RWPE1 (cell line): ENCODE measurements at regions not wholly inside any gene's neighbourhood (a gene's known extent, or its start where the extent isn't known, plus 50 kb on each side); places are given as distances from the start of the nearest gene placed in this dataset.

ENCODE experiments used
- CTCF ChIA-PET: fragments of 350-600 bp; sonication (Branson Sonifier 250); formaldehyde crosslinking; extraction: SDS; loops from one replicate; lab custom pipeline; 2021; lab: Yijun Ruan, JAX
- POLR2A ChIA-PET: fragments of 400-600 bp; formaldehyde crosslinking; extraction: SDS; loops from one replicate; lab custom pipeline; 2020; ENCODE audit warnings: antibody characterized with exemption; ENCODE audit not compliant: low non-redundant PET; lab: Yijun Ruan, JAX
- DNase-seq: peaks from one replicate; pipeline ENCODE4 v3.0.0; 2012; ENCODE audit warnings: low spot score
- H3K27ac ChIP-seq: fragments of 450-650 bp; 2 replicates; pipeline ENCODE4 v1.5.1; 2017
- CTCF ChIP-seq: fragments of 450-650 bp; conservative IDR thresholded peaks from 2 replicates; pipeline ENCODE4 v1.5.1; 2017; ENCODE audit warnings: low read depth, mild to moderate bottlenecking

GRCh38 chr20:63072991-63073737, 66.4 kb upstream of the BHLHE23 start:
- H3K27ac ChIP-seq: no peak overlapping the region
- ChIA-PET CTCF (interaction anchor here (0.5 to 1.0 kb wide), 3 partner anchors 37 to 207 kb away, joined by 3 to 6 read pairs (median 4); no protein-coding TSS in a partner anchor), POLR2A (no interaction called here)
- TF ChIP-seq CTCF: no peak
- DNase-seq: no peak

GRCh38 chr20:63072231-63072791, 65.5 kb upstream of the BHLHE23 start:
- CTCF ChIA-PET: interaction anchor here (0.5 to 1.6 kb wide), 3 partner anchors 16 to 207 kb away, joined by 3 to 11 read pairs (median 6); no protein-coding TSS in a partner anchor
- no peak for DNase-seq
- no peak for TF ChIP-seq CTCF
- no peak overlapping the region for H3K27ac ChIP-seq
- POLR2A ChIA-PET: no interaction called here

GRCh38 chr20:63071541-63072181, 64.9 kb upstream of the BHLHE23 start:
- TF ChIP-seq CTCF: no peak
- ChIA-PET POLR2A (no interaction called here), CTCF (interaction anchor here (0.6 to 1.6 kb wide), 2 partner anchors 15 to 358 kb away, joined by 3 to 11 read pairs; no protein-coding TSS in a partner anchor)
- H3K27ac ChIP-seq: no peak overlapping the region
- peak; percentile 82 for DNase-seq

- ChIA-PET CTCF (interaction anchor here (0.6 to 1.6 kb wide), 2 partner anchors 14 to 359 kb away, joined by 3 to 11 read pairs; no protein-coding TSS in a partner anchor), POLR2A (no interaction called here)
- no peak overlapping the region for H3K27ac ChIP-seq
- DNase-seq: no peak
- TF ChIP-seq CTCF: no peak
Measured at GRCh38 chr20:63070771-63071540, 64.2 kb upstream of the BHLHE23 start.

- CTCF ChIA-PET: interaction anchor here (1.3 kb wide), 1 partner anchor 14 kb away, joined by 5 read pairs; no protein-coding TSS in a partner anchor
Measured at GRCh38 chr20:63070301-63070625, 63.5 kb upstream of the BHLHE23 start.

More at GRCh38 chr20:63070301-63070625, 63.5 kb upstream of the BHLHE23 start:
- no peak for DNase-seq
- POLR2A ChIA-PET: no interaction called here
- no peak for TF ChIP-seq CTCF
- no peak overlapping the region for H3K27ac ChIP-seq
